ENCODE measurements at regions not wholly inside any gene's neighbourhood (a gene's known extent, or its start where the extent isn't known, plus 50 kb on each side); places are given as distances from the start of the nearest gene placed in this dataset.

DNA sequence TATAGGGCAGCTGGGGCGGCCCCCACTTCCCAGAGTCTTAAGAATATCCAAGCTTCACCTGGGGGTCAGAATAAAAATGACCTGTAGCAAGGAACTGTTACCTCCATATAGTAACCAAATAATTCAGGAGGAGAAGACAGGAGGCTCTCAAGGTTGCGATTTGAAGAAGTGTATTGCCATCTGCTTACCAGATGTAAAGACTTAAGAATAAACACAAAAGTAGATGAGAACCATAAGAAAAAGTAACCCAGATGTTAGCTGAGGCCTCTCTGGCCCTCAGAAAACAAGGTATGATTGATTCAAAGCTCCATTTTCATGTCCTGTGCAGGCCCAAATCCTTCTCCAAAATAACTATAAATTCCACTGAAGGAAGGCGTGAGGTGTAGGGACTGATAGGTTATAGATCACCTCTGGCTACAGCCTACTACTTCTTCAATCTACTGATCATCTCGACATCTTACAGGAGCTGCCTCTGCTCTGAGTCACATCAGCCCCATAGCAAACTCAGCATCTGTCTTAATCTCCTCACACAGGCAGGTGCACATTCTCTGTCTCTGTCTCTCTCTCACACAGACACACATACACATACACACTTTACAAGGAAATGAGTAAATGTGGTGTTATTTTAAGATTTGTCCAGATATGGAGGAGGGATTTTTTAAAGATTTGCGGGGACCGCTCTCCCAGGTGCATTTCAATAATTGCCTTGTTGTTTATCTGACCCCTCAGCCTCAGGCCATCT lies 193.9 kb upstream of the EDNRA start:
- H3K27ac ChIP-seq (ENCODE audit: extremely low read depth, low read depth, low read length) = no peak overlapping the region
- H3K36me3 ChIP-seq (ENCODE audit: control insufficient read depth in 2 of 2, insufficient read depth in 1 of 2, low read length in 2 of 2) = no peaks in the 10 kb centered on the region
- CTCF ChIA-PET = no interaction called here
- POLR2A ChIA-PET = no interaction called here
- H3K4me1 ChIP-seq (ENCODE audit: control insufficient read depth, insufficient read depth, low read length) = no peaks in the 10 kb centered on the region
- H3K9me3 ChIP-seq (ENCODE audit: control insufficient read depth, insufficient read depth, low read depth, low read length) = no peaks in the 10 kb centered on the region
- TF ChIP-seq REPIN1 (tag by site-specific recombination; IDR thresholded peaks at IDR 0.05; ENCODE audit: low read depth) (no peak), ZNF645 (tag by site-specific recombination; IDR thresholded peaks at IDR 0.05) (no peak), ZNF146 (tag by site-specific recombination; IDR thresholded peaks at IDR 0.05) (no peak), ZNF121 (tag by site-specific recombination; IDR thresholded peaks at IDR 0.05) (no peak), ZNF24 (tag by site-specific recombination; IDR thresholded peaks at IDR 0.05) (no peak)
- H3K4me3 ChIP-seq (ENCODE audit: low read depth, low read length) = no peak overlapping the region

DNA sequence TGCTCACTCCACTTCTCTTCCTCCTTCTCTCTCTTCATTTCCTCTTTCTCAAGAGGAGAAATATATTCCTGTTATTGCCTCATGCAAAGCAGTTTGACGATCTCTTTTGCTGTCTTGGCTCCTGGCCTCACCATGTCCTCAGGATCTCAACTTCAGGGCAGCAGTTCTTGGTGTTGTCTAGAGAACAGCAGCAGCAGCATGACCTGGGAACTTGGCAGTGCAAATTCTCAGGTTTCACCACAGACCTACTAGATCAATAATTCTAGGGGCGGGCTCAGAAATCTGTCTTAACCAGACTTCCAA lies 193.4 kb upstream of the EDNRA start:
- H3K27ac ChIP-seq (ENCODE audit: extremely low read depth, low read depth, low read length) = no peak overlapping the region
- no peaks in the 10 kb centered on the region for H3K4me1 ChIP-seq (ENCODE audit: control insufficient read depth, insufficient read depth, low read length)
- H3K9me3 ChIP-seq (ENCODE audit: control insufficient read depth, insufficient read depth, low read depth, low read length) = no peaks in the 10 kb centered on the region
- ChIA-PET POLR2A (no interaction called here), CTCF (no interaction called here)
- no peak overlapping the region for H3K4me3 ChIP-seq (ENCODE audit: low read depth, low read length)
- H3K36me3 ChIP-seq (ENCODE audit: control insufficient read depth in 2 of 2, insufficient read depth in 1 of 2, low read length in 2 of 2) = no peaks in the 10 kb centered on the region
- no peak for TF ChIP-seq ZNF544 (tag by site-specific recombination; IDR thresholded peaks at IDR 0.05)
- TF ChIP-seq ZNF530 (tag by site-specific recombination; IDR thresholded peaks at IDR 0.05; ENCODE audit: low read depth) = no peak
- TF ChIP-seq ZFP41 (tag by site-specific recombination; IDR thresholded peaks at IDR 0.05; ENCODE audit: borderline replicate concordance) = no peak
- no peak for TF ChIP-seq ZNF830 (tag by site-specific recombination; IDR thresholded peaks at IDR 0.05; ENCODE audit: low read depth)
- TF ChIP-seq ZNF112 (tag by site-specific recombination; IDR thresholded peaks at IDR 0.05) = no peak
- TF ChIP-seq ZNF654 (tag by site-specific recombination; IDR thresholded peaks at IDR 0.05; ENCODE audit: low read depth) = no peak
- TF ChIP-seq, protein P1, sequence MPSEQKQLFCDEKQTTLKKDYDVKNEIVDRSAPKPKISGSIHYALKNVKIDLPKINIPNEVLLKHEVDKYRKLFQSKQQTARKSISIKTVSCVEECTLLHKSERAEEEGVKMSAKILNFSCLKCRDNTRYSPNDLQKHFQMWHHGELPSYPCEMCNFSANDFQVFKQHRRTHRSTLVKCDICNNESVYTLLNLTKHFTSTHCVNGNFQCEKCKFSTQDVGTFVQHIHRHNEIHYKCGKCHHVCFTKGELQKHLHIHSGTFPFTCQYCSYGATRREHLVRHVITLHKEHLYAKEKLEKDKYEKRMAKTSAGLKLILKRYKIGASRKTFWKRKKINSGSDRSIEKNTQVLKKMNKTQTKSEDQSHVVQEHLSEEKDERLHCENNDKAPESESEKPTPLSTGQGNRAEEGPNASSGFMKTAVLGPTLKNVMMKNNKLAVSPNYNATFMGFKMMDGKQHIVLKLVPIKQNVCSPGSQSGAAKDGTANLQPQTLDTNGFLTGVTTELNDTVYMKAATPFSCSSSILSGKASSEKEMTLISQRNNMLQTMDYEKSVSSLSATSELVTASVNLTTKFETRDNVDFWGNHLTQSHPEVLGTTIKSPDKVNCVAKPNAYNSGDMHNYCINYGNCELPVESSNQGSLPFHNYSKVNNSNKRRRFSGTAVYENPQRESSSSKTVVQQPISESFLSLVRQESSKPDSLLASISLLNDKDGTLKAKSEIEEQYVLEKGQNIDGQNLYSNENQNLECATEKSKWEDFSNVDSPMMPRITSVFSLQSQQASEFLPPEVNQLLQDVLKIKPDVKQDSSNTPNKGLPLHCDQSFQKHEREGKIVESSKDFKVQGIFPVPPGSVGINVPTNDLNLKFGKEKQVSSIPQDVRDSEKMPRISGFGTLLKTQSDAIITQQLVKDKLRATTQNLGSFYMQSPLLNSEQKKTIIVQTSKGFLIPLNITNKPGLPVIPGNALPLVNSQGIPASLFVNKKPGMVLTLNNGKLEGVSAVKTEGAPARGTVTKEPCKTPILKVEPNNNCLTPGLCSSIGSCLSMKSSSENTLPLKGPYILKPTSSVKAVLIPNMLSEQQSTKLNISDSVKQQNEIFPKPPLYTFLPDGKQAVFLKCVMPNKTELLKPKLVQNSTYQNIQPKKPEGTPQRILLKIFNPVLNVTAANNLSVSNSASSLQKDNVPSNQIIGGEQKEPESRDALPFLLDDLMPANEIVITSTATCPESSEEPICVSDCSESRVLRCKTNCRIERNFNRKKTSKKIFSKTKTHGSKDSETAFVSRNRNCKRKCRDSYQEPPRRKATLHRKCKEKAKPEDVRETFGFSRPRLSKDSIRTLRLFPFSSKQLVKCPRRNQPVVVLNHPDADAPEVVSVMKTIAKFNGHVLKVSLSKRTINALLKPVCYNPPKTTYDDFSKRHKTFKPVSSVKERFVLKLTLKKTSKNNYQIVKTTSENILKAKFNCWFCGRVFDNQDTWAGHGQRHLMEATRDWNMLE (tag by site-specific recombination; conservative IDR thresholded peaks at IDR 0.05; ENCODE audit: low read depth) = no peak
- no peak for TF ChIP-seq WT1 (tag by site-specific recombination; IDR thresholded peaks at IDR 0.05)
- TF ChIP-seq, protein P2, sequence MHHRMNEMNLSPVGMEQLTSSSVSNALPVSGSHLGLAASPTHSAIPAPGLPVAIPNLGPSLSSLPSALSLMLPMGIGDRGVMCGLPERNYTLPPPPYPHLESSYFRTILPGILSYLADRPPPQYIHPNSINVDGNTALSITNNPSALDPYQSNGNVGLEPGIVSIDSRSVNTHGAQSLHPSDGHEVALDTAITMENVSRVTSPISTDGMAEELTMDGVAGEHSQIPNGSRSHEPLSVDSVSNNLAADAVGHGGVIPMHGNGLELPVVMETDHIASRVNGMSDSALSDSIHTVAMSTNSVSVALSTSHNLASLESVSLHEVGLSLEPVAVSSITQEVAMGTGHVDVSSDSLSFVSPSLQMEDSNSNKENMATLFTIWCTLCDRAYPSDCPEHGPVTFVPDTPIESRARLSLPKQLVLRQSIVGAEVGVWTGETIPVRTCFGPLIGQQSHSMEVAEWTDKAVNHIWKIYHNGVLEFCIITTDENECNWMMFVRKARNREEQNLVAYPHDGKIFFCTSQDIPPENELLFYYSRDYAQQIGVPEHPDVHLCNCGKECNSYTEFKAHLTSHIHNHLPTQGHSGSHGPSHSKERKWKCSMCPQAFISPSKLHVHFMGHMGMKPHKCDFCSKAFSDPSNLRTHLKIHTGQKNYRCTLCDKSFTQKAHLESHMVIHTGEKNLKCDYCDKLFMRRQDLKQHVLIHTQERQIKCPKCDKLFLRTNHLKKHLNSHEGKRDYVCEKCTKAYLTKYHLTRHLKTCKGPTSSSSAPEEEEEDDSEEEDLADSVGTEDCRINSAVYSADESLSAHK (tag by site-specific recombination; IDR thresholded peaks at IDR 0.05) = no peak

Data from HEK293 (cell line).